ENCODE measurements at regions not wholly inside any gene's neighbourhood (a gene's known extent, or its start where the extent isn't known, plus 50 kb on each side); places are given as distances from the start of the nearest gene placed in this dataset.

DNA sequence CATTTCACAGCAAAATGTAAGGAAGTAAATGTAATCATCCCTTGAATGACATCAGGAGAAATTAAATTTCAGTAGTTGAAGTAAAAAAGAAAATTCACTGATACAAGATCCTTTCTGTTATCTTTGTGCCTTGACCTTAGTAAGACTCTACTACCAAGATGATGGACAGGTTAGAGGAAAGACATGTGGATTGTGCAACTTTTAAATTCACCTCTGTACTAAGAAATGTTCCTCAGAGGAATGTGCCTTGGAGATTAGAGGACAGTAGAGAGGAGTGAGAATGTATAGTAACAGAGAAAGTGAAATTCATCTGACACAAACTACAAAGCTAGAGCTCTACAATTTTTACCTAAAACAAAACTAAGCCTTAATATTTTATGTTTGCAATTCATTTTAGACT is 375.3 kb downstream of the PLOD2 start:
- Histone ChIP-seq H3K79me2 (ENCODE audit: insufficient read depth, low read length) (no peaks in the 10 kb centered on the region), H3K4me1 (ENCODE audit: insufficient read depth, low read length) (no peaks in the 10 kb centered on the region), H3K4me2 (ENCODE audit: low read length) (no peak overlapping the region), H3K9ac (ENCODE audit: low read length) (no peak overlapping the region), H4K20me1 (ENCODE audit: insufficient read depth, low read length) (no peaks in the 10 kb centered on the region), H3K27me3 (ENCODE audit: insufficient read depth, low read length) (no peaks in the 10 kb centered on the region), H3K9me3 (ENCODE audit: insufficient read depth, low read depth, low read length) (no peaks in the 10 kb centered on the region), H3K4me3 (ENCODE audit: insufficient read depth, low read depth, low read length) (no peak overlapping the region), H2AFZ (ENCODE audit: low read depth, low read length) (no peak overlapping the region), H3K27ac (ENCODE audit: low read depth, low read length) (no peak overlapping the region), H3K36me3 (ENCODE audit: insufficient read depth, low read length) (no peaks in the 10 kb centered on the region)
- Mint-ChIP-seq H3K9me3 (ENCODE audit: unreplicated experiment) (no peaks in the 10 kb centered on the region), H3K36me3 (ENCODE audit: low read depth, unreplicated experiment) (no peaks in the 10 kb centered on the region), H3K4me3 (ENCODE audit: unreplicated experiment) (no peak overlapping the region), H3K27me3 (ENCODE audit: low read depth, unreplicated experiment) (peaks cover under 1% of the 10 kb centered on the region), H3K27ac (ENCODE audit: unreplicated experiment) (no peak overlapping the region), H3K4me1 (ENCODE audit: low read depth, unreplicated experiment) (no peaks in the 10 kb centered on the region)
- TF ChIP-seq EZH2 (IDR thresholded peaks at IDR 0.05; ENCODE audit: insufficient read depth, low read length): no peak
- TF ChIP-seq, protein P1, sequence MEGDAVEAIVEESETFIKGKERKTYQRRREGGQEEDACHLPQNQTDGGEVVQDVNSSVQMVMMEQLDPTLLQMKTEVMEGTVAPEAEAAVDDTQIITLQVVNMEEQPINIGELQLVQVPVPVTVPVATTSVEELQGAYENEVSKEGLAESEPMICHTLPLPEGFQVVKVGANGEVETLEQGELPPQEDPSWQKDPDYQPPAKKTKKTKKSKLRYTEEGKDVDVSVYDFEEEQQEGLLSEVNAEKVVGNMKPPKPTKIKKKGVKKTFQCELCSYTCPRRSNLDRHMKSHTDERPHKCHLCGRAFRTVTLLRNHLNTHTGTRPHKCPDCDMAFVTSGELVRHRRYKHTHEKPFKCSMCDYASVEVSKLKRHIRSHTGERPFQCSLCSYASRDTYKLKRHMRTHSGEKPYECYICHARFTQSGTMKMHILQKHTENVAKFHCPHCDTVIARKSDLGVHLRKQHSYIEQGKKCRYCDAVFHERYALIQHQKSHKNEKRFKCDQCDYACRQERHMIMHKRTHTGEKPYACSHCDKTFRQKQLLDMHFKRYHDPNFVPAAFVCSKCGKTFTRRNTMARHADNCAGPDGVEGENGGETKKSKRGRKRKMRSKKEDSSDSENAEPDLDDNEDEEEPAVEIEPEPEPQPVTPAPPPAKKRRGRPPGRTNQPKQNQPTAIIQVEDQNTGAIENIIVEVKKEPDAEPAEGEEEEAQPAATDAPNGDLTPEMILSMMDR (IDR thresholded peaks at IDR 0.05; ENCODE audit: insufficient read depth, low read depth, low read length): no peak
- DNase-seq (ENCODE audit: low read depth) (no peak), FAIRE-seq (no peak)

DNA sequence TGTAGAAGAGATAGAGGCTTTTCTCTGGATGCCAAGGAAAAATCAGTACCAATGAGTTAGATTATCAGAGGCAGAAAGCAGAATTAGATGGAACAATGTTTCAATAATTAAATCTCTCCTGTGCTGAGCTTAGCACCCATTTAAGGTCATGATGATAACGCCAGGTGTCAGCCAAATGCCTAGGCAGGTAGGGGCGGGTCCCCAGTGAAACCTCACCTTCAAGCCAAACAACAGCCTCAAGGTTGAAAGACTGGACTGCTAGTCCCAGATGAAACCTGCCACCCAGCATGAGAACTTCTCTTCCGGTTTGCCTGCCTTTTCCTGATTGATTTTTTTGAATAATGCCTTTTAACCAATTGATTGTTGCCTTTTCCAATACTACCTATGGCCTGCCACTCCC is 363.0 kb downstream of the PLOD2 start:
- H3K27me3 Mint-ChIP-seq (ENCODE audit: low read depth, unreplicated experiment): no peaks in the 10 kb centered on the region
- Histone ChIP-seq H3K27me3 (ENCODE audit: insufficient read depth, low read length) (no peaks in the 10 kb centered on the region), H2AFZ (ENCODE audit: low read depth, low read length) (no peak overlapping the region), H3K9ac (ENCODE audit: low read length) (no peak overlapping the region), H3K4me3 (ENCODE audit: insufficient read depth, low read depth, low read length) (no peak overlapping the region), H3K27ac (ENCODE audit: low read depth, low read length) (no peak overlapping the region), H3K9me3 (ENCODE audit: insufficient read depth, low read depth, low read length) (no peaks in the 10 kb centered on the region), H3K4me2 (ENCODE audit: low read length) (no peak overlapping the region), H4K20me1 (ENCODE audit: insufficient read depth, low read length) (no peaks in the 10 kb centered on the region), H3K4me1 (ENCODE audit: insufficient read depth, low read length) (no peaks in the 10 kb centered on the region), H3K79me2 (ENCODE audit: insufficient read depth, low read length) (no peaks in the 10 kb centered on the region), H3K36me3 (ENCODE audit: insufficient read depth, low read length) (no peaks in the 10 kb centered on the region)
- TF ChIP-seq, protein P1 (IDR thresholded peaks at IDR 0.05; ENCODE audit: insufficient read depth, low read depth, low read length): no peak
- TF ChIP-seq EZH2 (IDR thresholded peaks at IDR 0.05; ENCODE audit: insufficient read depth, low read length): no peak
- peaks cover 2% of the 10 kb centered on the region for H3K36me3 Mint-ChIP-seq (ENCODE audit: low read depth, unreplicated experiment)
- no peaks in the 10 kb centered on the region for H3K4me1 Mint-ChIP-seq (ENCODE audit: low read depth, unreplicated experiment)
- H3K9me3 Mint-ChIP-seq (ENCODE audit: unreplicated experiment): peaks cover 4% of the 10 kb centered on the region
- H3K4me3 Mint-ChIP-seq (ENCODE audit: unreplicated experiment): no peak overlapping the region
- DNase-seq (ENCODE audit: low read depth) (no peak), FAIRE-seq (no peak)
- H3K27ac Mint-ChIP-seq (ENCODE audit: unreplicated experiment): no peak overlapping the region

DNA sequence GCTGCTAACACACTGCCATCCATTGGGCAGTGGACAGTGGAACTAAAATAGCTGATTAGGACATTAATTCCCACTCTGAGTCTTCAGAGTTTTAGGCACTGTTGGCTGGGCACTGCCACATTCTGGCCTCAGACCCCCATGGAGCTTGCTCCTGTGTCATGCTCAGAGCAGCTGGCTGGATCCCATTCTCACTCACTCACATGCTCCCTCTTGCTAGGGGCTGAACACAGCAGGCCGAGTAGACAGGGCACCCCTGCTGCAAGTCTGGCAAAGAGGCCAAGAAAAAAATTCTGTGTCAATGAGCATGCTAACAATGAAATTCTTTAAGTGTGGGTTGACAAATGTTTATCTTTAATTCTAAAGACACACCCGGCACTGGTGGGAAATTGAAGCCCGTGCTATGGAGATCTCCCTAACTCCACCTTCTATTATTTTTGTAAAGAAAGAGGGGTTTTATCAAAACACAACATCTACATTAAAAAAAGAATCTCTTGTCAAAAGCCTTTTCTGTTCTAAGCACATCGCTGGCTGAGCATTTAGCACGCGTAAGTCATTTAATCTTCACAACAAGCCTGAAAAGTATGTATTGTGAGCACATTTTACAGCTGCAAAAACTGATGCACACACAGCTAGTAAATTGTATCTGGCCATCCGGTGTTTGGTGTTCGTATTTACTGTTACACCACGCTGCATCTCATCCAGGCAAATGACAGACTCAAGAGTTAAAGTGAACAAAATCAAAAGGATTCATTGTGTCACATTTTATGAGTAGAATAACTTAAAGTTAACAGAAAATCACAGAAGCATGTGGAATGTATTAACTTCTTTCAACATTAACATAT is 362.1 kb downstream of the PLOD2 start:
- Mint-ChIP-seq H3K27ac (ENCODE audit: unreplicated experiment) (no peak overlapping the region), H3K4me3 (ENCODE audit: unreplicated experiment) (no peak overlapping the region), H3K27me3 (ENCODE audit: low read depth, unreplicated experiment) (no peaks in the 10 kb centered on the region), H3K36me3 (ENCODE audit: low read depth, unreplicated experiment) (peaks cover 2% of the 10 kb centered on the region), H3K9me3 (ENCODE audit: unreplicated experiment) (peaks cover 4% of the 10 kb centered on the region), H3K4me1 (ENCODE audit: low read depth, unreplicated experiment) (no peaks in the 10 kb centered on the region)
- no peak overlapping the region for H3K27ac ChIP-seq (ENCODE audit: low read depth, low read length)
- peak overlapping the region; percentile 32 for H2AFZ ChIP-seq (ENCODE audit: low read depth, low read length)
- no peaks in the 10 kb centered on the region for H3K9me3 ChIP-seq (ENCODE audit: insufficient read depth, low read depth, low read length)
- FAIRE-seq: no peak
- H4K20me1 ChIP-seq (ENCODE audit: insufficient read depth, low read length): no peaks in the 10 kb centered on the region
- no peaks in the 10 kb centered on the region for H3K36me3 ChIP-seq (ENCODE audit: insufficient read depth, low read length)
- no peak for DNase-seq (ENCODE audit: low read depth)
- TF ChIP-seq, protein P1 (IDR thresholded peaks at IDR 0.05; ENCODE audit: insufficient read depth, low read depth, low read length): no peak
- TF ChIP-seq EZH2 (IDR thresholded peaks at IDR 0.05; ENCODE audit: insufficient read depth, low read length): no peak
- no peaks in the 10 kb centered on the region for H3K79me2 ChIP-seq (ENCODE audit: insufficient read depth, low read length)
- no peak overlapping the region for H3K4me3 ChIP-seq (ENCODE audit: insufficient read depth, low read depth, low read length)
- H3K4me2 ChIP-seq (ENCODE audit: low read length): no peak overlapping the region
- H3K9ac ChIP-seq (ENCODE audit: low read length): no peak overlapping the region
- no peaks in the 10 kb centered on the region for H3K4me1 ChIP-seq (ENCODE audit: insufficient read depth, low read length)
- H3K27me3 ChIP-seq (ENCODE audit: insufficient read depth, low read length): no peaks in the 10 kb centered on the region

Data from astrocyte (in vitro differentiated cells and primary cell).